ENCODE measurements at regions not wholly inside any gene's neighbourhood (a gene's known extent, or its start where the extent isn't known, plus 50 kb on each side); places are given as distances from the start of the nearest gene placed in this dataset.

- no peak for DNase-seq
These were observed 66.9 kb upstream of the C15orf39 start for GRCh38 chr15:75134748-75135147.

- no peak for DNase-seq
These were observed 65.6 kb upstream of the C15orf39 start for GRCh38 chr15:75136118-75136517.

DNA sequence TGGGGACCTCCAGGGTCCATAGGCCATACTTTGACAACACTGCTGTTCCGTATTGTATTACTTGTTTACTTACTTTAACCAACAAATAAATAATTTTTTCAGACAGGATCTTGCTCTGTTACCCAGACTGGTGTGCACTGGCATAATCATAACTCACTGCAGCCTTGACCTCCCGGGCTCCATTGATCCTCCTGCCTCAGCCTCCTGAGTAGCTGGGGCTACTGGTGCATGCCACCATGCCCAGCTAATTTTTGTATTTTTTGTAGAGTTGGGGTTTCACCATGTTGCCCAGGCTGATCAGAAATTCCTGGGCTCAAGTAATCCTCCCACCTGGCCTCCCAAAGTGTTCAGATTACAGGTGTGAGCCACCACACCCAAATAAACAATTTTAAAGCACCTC, 64.9 kb upstream of the C15orf39 start:
- no peak for DNase-seq

- peak in 2 of 4 experiments; percentile 33 to 39 for DNase-seq
These were observed 63.4 kb upstream of the C15orf39 start for GRCh38 chr15:75138016-75138999.

GRCh38 chr15:75140080-75140879, 61.4 kb upstream of the C15orf39 start:
- DNase-seq: no peak

DNA sequence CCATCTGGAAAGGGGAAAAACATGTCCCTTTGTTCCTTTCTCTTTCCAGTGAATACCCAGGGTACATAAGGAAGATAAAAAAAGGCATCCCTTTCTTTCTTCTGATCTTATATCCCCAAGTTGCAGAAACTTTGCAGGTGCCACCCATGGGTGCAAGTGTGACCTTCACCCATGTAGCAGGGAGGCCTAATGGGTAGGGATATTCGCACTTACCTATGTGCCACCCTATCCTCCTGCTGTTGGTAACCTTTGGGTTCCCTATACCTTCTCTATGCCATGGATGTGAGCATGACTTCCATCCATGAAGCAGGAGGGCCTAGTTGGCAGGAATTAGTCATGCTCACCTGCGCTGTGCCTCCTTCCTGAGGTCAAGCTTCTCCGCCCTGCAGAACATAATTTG, 59.2 kb upstream of the C15orf39 start:
- DNase-seq: no peak

- DNase-seq: no peak
These were observed 57.8 kb upstream of the C15orf39 start for GRCh38 chr15:75143738-75144334.

GRCh38 chr15:75145027-75145841, 56.4 kb upstream of the C15orf39 start:
- DNase-seq: no peak

GRCh38 chr15:75148280-75148679, 53.4 kb upstream of the C15orf39 start:
- DNase-seq: no peak

DNA sequence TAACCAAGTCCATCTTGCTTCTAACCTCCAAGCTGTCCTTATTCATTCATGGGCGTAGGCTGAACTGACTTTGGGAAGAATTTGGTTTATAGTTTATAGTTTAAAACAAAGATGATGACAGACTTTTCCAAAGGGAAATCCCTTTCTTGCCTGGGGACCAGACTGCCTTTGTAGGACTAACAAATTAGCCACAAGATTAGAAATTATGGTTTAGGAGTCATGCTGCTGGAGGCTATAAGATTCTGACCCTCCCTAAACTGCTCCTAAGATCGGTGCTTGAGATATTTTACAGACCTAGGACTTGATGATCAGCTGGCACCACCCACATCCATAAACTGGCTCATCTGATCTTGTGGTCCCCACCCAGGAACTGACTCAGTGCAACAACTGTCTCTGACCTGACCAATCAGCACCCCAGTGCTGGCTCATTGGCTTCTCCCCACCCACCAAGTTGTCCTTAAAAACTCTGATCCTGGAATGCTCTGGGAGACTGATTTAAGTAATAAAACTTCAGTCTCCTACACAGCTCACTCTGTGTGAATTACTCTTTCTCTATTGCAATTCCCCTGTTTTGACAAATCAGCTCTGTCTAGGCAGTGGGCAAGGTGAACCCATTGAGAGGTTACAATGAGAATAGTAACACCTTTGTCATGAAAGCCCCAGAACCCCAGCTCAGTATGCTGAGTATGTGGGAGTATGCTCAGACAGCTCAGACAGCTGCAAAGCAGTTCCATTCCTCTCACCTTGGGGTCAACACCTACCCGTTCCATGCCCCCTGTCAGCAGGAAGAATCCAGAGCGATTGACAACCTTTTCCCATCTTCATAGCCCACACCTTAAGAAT, 51.6 kb upstream of the C15orf39 start:
- DNase-seq: peak; percentile 69 to 83 (median 80)

DNA sequence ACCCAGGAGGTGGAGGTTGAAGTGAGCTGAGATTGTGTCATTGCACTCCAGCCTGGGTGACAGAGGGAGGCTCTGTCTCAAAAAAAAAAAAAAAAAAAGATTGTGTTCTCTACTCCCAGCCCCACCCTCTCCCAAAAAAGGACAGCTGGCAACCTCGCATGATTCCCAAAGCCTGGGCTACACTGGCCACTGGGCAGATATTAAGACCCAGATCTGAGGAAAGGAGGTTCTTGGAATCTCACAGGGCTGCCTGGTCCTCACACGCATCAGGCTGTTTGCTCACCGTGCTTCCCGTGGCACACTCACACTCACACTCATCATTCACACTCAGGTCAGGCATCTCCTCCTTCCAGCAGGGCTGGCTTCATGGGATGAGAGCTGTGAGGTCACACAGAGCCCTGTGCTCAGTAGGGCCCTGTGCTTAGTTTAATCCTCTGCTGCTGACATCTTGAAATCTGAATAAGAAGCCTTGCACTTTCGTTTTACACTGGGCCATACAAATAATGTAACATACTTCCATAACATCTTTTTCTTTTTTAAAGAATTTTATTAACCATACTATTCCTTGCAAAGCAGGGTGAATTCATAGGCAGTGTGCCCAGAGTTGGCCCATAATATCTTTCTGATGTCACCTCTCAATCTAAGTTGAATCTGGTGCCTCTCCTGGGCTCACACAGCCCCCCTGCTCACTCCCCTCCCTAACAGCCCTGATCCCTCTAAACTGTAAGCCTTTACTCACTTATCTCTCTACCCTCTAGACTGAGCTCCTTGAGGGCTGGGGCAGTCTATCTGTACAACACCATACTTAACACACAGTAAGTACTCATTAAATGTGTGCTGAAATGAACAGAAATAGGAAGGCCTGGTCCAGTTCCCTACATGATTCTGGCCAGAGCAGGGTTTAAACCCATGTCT, 50.2 kb upstream of the C15orf39 start:
- no peak for DNase-seq
